BJ (cell line): ENCODE measurements at regions not wholly inside any gene's neighbourhood (a gene's known extent, or its start where the extent isn't known, plus 50 kb on each side); places are given as distances from the start of the nearest gene placed in this dataset.
A peak's percentile ranks its signal among the peaks of the same experiment; 100 is the strongest.

Experiments used
- CTCF ChIA-PET: fragments of 350-600 bp; formaldehyde crosslinking; extraction: SDS; loops from one replicate; lab custom pipeline; 2021; ENCODE audit warnings: antibody characterized with exemption, inconsistent platforms; lab: Yijun Ruan, JAX
- POLR2A ChIA-PET: fragments of 300-600 bp; sonication (Branson Sonifier 250); formaldehyde crosslinking; extraction: SDS; loops from one replicate; lab custom pipeline; 2021; ENCODE audit warnings: antibody characterized with exemption; lab: Charles Lee
- DNase-seq: peaks from one replicate; pipeline ENCODE4 v3.0.0-alpha.2; 2011; ENCODE audit warnings: low read depth
- H3K27me3 ChIP-seq: 2 replicates; pipeline ENCODE4 v1.6.0; 2011; ENCODE audit warnings: low read length; ENCODE audit not compliant: control insufficient read depth, insufficient read depth
- H3K36me3 ChIP-seq: 2 replicates; pipeline ENCODE4 v1.5.1; 2011; ENCODE audit warnings: low read length; ENCODE audit not compliant: control insufficient read depth, insufficient read depth
- H3K4me3 ChIP-seq: 2 replicates; pipeline ENCODE4 v1.5.1; 2011; ENCODE audit warnings: low read depth, mild to moderate bottlenecking, control low read depth, low read length
- CTCF ChIP-seq: IDR thresholded peaks from 2 replicates; pipeline ENCODE4 v1.5.1; 2011; ENCODE audit warnings: low read depth, mild to moderate bottlenecking, control low read depth, inconsistent platforms, low read length, moderate library complexity; ENCODE audit not compliant: insufficient read depth

GRCh38 chr6:14770572-14770971 lies 475.3 kb upstream of the JARID2 start:
- no peak for TF ChIP-seq CTCF
- Histone ChIP-seq H3K36me3 (no peaks in the 10 kb centered on the region), H3K4me3 (no peak overlapping the region), H3K27me3 (no peaks in the 10 kb centered on the region)
- POLR2A ChIA-PET: no interaction called here
- CTCF ChIA-PET: no interaction called here
- peak; percentile 50 for DNase-seq

DNA sequence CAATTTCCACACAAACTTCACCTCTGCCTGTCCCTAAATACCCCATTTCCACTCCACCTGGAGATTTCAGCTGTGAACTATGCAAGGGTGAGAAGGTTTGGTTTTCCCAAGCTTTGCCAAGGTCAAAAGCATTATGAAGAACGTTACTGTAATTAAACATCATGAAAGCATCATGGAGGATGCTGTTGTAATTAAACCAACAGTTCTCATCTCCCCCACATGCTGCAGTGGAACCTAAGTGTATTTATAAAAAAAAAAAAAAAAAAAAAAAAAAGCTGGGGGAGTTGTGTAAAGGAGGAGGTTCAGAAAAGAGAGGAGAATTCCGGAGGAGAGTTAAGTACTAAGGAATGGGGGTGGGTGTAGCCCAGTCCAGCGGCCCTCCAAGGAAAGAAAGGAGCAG lies 474.9 kb upstream of the JARID2 start:
- no peak overlapping the region for H3K4me3 ChIP-seq
- ChIA-PET CTCF (no interaction called here), POLR2A (no interaction called here)
- DNase-seq: no peak
- no peak for TF ChIP-seq CTCF
- no peaks in the 10 kb centered on the region for H3K27me3 ChIP-seq
- no peaks in the 10 kb centered on the region for H3K36me3 ChIP-seq

DNA sequence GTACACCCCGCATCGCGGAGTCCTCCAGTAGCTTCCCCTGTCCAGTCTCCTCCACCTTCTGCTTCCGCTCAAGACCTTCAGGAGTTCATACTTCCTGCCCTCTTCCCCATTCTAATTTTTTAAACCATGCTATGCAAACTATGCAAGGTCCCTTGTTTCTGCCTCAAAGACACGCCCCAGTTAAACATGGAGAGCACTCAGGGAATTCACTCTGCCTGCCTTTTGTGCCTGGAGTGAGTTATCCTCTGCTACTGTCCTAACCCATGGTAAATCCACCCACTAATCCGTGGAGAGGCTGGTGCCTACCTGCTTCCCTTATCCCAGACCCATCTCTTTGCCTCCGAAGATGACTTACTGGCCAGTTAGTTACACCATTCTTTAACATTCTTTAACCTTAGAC lies 473.7 kb upstream of the JARID2 start:
- H3K4me3 ChIP-seq: no peak overlapping the region
- no peak for TF ChIP-seq CTCF
- DNase-seq: no peak
- no peaks in the 10 kb centered on the region for H3K36me3 ChIP-seq
- CTCF ChIA-PET: no interaction called here
- POLR2A ChIA-PET: no interaction called here
- no peaks in the 10 kb centered on the region for H3K27me3 ChIP-seq

GRCh38 chr6:14775528-14775927 lies 470.3 kb upstream of the JARID2 start:
- no peaks in the 10 kb centered on the region for H3K27me3 ChIP-seq
- DNase-seq: no peak
- no peak overlapping the region for H3K4me3 ChIP-seq
- no peak for TF ChIP-seq CTCF
- POLR2A ChIA-PET: no interaction called here
- H3K36me3 ChIP-seq: no peaks in the 10 kb centered on the region
- CTCF ChIA-PET: interaction anchor here (0.8 to 1.1 kb wide), 2 partner anchors 9 to 20 kb away, joined by 3 read pairs; no protein-coding TSS in a partner anchor

DNA sequence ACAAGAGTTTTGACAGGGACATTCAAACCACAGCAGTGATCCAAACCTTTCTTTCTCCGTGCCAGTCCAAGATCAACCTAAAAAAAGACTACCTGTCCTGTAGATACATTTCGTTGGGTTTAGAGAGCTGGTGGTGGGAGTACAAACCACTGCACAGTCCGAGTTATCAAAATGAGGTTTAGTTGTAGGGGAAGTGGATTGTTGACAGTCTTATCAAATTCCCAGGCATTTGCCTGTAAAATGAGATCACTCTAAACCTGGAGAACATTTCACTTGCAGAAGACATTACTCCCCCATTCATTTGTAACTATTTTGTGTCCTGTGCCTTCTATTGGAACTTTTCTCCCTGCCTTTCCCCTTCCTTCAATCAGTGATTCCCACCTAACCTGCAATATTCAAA lies 469.6 kb upstream of the JARID2 start:
- TF ChIP-seq CTCF: no peak
- DNase-seq: no peak
- POLR2A ChIA-PET: no interaction called here
- no peak overlapping the region for H3K4me3 ChIP-seq
- CTCF ChIA-PET: no interaction called here
- H3K27me3 ChIP-seq: no peaks in the 10 kb centered on the region
- no peaks in the 10 kb centered on the region for H3K36me3 ChIP-seq
